A673 (cell line): ENCODE measurements at regions not wholly inside any gene's neighbourhood (a gene's known extent, or its start where the extent isn't known, plus 50 kb on each side); places are given as distances from the start of the nearest gene placed in this dataset.

Experiments
- CTCF ChIP-seq: fragments of 300-800, 200-600 bp; sonication (generic); conservative IDR thresholded peaks from 2 replicates; pipeline ENCODE4 v1.5.1; 2017; ENCODE audit warnings: low read depth, mild to moderate bottlenecking, antibody characterized with exemption, low read length, moderate library complexity, mixed read lengths
- EZH2 ChIP-seq: fragments of 200-600 bp; sonication (generic); IDR thresholded peaks from 2 replicates; pipeline ENCODE4 v1.6.1; 2017; ENCODE audit warnings: borderline replicate concordance, low read depth, mild to moderate bottlenecking, mixed read lengths, antibody characterized with exemption, low read length; ENCODE audit not compliant: poor library complexity, severe bottlenecking

- no peak for TF ChIP-seq CTCF
- TF ChIP-seq EZH2, result no peak
Observed at GRCh38 chr5:23823521-23823920, 316.1 kb downstream of the PRDM9 start.
